Testis (tissue), 2 donors: ENCODE measurements at regions not wholly inside any gene's neighbourhood (a gene's known extent, or its start where the extent isn't known, plus 50 kb on each side); places are given as distances from the start of the nearest gene placed in this dataset.

Source experiments
- DNase-seq: peaks from one replicate; pipeline ENCODE4 v3.0.0-alpha.2; 2019
- H3K27ac ChIP-seq, 2 donors: fragments of 200-600 bp; sonication (generic); one replicate each; pipeline ENCODE4 v1.5.1; 2019
- H3K27me3 ChIP-seq: fragments of 200-600 bp; sonication (generic); one replicate; pipeline ENCODE4 v1.5.1; 2019
- H3K36me3 ChIP-seq: fragments of 200-600 bp; sonication (generic); one replicate; pipeline ENCODE4 v1.5.1; 2017; ENCODE audit warnings: low read depth; ENCODE audit errors: missing control alignments
- H3K4me1 ChIP-seq: fragments of 200-600 bp; sonication (generic); one replicate; pipeline ENCODE4 v1.5.1; 2019
- H3K4me3 ChIP-seq, 2 donors: fragments of 200-600 bp; sonication (generic); one replicate each; pipeline ENCODE4 v1.5.1; 2017 to 2019
- H3K9me3 ChIP-seq: fragments of 200-600 bp; sonication (generic); one replicate; pipeline ENCODE4 v1.5.1; 2017
- POLR2A ChIP-seq: fragments of 450-650 bp; IDR thresholded peaks from one replicate; pipeline ENCODE4 v1.6.1; 2017; ENCODE audit warnings: antibody characterized with exemption, mild to moderate bottlenecking, moderate library complexity
- WGBS, 2 donors: methylation state at CpG; one replicate each; pipeline ENCODE4 v1.1.5; 2018; 5-methylcytosine and 5-hydroxymethylcytosine counted together
- intact Hi-C: fragments of 100-400 bp; cut with DNase I; formaldehyde crosslinking; loops from one replicate; pipeline ENCODE4 v1.15.1; 2023; ENCODE audit warnings: low total_unique reads
- TF ChIP-seq, protein P1 (sequence below), 3 experiments: fragments of 450-650 bp in 2 of 3; fragments of 200-600 bp in 1 of 3; sonication (generic) in 1 of 3; IDR thresholded peaks; one replicate each; pipeline ENCODE4 v1.5.1; 2016 to 2019; ENCODE audit warnings: antibody characterized with exemption in 3 of 3, mild to moderate bottlenecking in 2 of 3, moderate library complexity in 1 of 3

GRCh38 chr22:27086080-27087044, 429.0 kb downstream of the MIAT start:
- DNase-seq = no peak
- Histone ChIP-seq H3K9me3 (no peaks in the 10 kb centered on the region), H3K4me1 (no peaks in the 10 kb centered on the region), H3K27me3 (no peaks in the 10 kb centered on the region), H3K27ac (no peak overlapping the region), H3K4me3 (no peak overlapping the region), H3K36me3 (no peaks in the 10 kb centered on the region)
- intact Hi-C loops = no loop called here
- 41 to 60% methylated on average over 10 to 18 of the region's 18 CpGs for WGBS, 2 donors
- TF ChIP-seq POLR2A = no peak
- TF ChIP-seq, protein P1, sequence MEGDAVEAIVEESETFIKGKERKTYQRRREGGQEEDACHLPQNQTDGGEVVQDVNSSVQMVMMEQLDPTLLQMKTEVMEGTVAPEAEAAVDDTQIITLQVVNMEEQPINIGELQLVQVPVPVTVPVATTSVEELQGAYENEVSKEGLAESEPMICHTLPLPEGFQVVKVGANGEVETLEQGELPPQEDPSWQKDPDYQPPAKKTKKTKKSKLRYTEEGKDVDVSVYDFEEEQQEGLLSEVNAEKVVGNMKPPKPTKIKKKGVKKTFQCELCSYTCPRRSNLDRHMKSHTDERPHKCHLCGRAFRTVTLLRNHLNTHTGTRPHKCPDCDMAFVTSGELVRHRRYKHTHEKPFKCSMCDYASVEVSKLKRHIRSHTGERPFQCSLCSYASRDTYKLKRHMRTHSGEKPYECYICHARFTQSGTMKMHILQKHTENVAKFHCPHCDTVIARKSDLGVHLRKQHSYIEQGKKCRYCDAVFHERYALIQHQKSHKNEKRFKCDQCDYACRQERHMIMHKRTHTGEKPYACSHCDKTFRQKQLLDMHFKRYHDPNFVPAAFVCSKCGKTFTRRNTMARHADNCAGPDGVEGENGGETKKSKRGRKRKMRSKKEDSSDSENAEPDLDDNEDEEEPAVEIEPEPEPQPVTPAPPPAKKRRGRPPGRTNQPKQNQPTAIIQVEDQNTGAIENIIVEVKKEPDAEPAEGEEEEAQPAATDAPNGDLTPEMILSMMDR (IDR thresholded peaks at IDR 0.05) = no peak

DNA sequence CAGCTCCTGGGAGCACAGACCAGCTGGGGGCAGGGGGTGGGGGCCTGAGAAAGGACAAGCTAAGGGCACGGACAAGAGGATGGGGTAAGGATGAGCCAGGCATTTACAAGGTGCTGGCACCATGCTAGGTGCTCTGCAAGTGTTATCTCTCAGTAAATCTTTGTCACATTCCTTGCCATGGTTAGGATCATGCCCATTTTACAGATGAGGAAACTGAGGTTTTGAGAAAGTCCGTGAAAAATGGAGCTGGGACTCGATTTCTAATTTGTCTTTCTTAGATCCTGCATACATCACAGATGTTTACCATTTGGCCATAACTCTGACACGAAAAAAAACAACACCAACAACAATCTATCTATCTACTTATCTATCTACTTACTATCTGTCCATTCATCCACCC, 429.7 kb downstream of the MIAT start:
- Histone ChIP-seq H3K36me3 (no peaks in the 10 kb centered on the region), H3K27ac (no peak overlapping the region), H3K27me3 (no peaks in the 10 kb centered on the region), H3K4me1 (no peaks in the 10 kb centered on the region), H3K9me3 (no peaks in the 10 kb centered on the region), H3K4me3 (no peak overlapping the region)
- no peak for DNase-seq
- WGBS, 2 donors = 84 to 87% methylated on average over 4 of the region's 4 CpGs
- no peak for TF ChIP-seq POLR2A
- TF ChIP-seq, protein P1 (IDR thresholded peaks at IDR 0.05) = no peak
- intact Hi-C loops = no loop called here

GRCh38 chr22:27088026-27088425, 430.6 kb downstream of the MIAT start:
- WGBS, 2 donors = 0% methylated on average over 1 of the region's 1 CpG

DNA sequence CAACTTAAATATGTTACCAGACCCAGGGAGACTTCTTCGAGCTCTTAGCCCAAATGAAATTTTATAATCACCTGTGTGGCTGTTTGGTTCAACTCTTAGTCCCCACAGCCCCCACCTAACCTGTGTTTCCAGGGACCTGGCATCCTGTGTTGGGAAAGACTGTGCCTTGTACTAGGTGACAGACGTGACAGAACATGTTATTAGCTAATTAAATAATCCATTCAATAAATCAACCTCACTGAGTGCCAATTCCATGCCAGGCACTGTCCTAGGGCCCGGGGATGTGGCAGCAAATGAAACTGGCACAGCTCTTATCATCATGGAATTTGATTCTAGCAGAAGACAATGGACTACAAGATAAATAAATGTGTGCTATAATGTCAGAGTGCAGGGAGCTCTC, 431.9 kb downstream of the MIAT start:
- no peak for TF ChIP-seq POLR2A
- TF ChIP-seq, protein P1 (IDR thresholded peaks at IDR 0.05) = no peak
- no peak overlapping the region for H3K4me3 ChIP-seq
- no peaks in the 10 kb centered on the region for H3K27me3 ChIP-seq
- H3K4me1 ChIP-seq = no peaks in the 10 kb centered on the region
- H3K27ac ChIP-seq = no peak overlapping the region
- DNase-seq = no peak
- intact Hi-C loops = no loop called here
- WGBS, 2 donors = 67 to 76% methylated on average over 3 of the region's 3 CpGs
- no peaks in the 10 kb centered on the region for H3K36me3 ChIP-seq
- H3K9me3 ChIP-seq = no peaks in the 10 kb centered on the region

More at GRCh38 chr22:27088026-27088425, 430.6 kb downstream of the MIAT start:
- no peak for DNase-seq
- TF ChIP-seq POLR2A = no peak
- TF ChIP-seq, protein P1 (IDR thresholded peaks at IDR 0.05) = no peak
- Histone ChIP-seq H3K4me3 (no peak overlapping the region), H3K27ac (no peak overlapping the region), H3K9me3 (no peaks in the 10 kb centered on the region), H3K27me3 (no peaks in the 10 kb centered on the region), H3K36me3 (no peaks in the 10 kb centered on the region), H3K4me1 (no peaks in the 10 kb centered on the region)
- intact Hi-C loops = no loop called here

DNA sequence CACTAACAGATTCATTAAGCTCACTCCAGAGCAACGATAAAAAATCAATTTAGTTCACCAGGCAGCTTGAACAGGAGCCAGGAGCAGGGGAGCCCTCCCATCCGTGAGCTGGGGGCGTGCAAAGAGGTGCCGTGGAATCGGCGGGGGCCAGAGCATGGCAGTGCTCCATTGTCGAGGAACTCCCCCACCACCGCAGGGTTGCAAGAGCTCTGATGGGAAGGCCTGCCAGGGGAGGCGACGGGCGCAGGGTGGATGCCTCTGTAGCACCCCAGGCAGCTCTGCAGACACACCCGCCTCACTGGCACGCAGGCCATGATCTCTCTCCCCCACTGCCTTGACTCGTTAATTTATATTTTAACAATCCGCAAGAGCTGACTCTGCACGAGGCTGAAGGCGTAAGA, 433.2 kb downstream of the MIAT start:
- Histone ChIP-seq H3K9me3 (no peaks in the 10 kb centered on the region), H3K4me3 (no peak overlapping the region), H3K36me3 (no peaks in the 10 kb centered on the region), H3K27ac (no peak overlapping the region), H3K4me1 (no peaks in the 10 kb centered on the region), H3K27me3 (no peaks in the 10 kb centered on the region)
- 44 to 58% methylated on average over 10 to 17 of the region's 17 CpGs for WGBS, 2 donors
- TF ChIP-seq POLR2A = no peak
- TF ChIP-seq, protein P1 (IDR thresholded peaks at IDR 0.05) = no peak
- DNase-seq = no peak
- intact Hi-C loops = no loop called here
